ENCODE measurements at regions not wholly inside any gene's neighbourhood (a gene's known extent, or its start where the extent isn't known, plus 50 kb on each side); places are given as distances from the start of the nearest gene placed in this dataset.

GRCh38 chr11:128251140-128251539 lies 336.2 kb downstream of the ETS1 start (continued):
- TF ChIP-seq ARID4B (CRISPR knock-in tag; IDR thresholded peaks at IDR 0.05; ENCODE audit: borderline replicate concordance), result no peak
- TF ChIP-seq ZNF138 (CRISPR knock-in tag; conservative IDR thresholded peaks at IDR 0.05), result no peak
- TF ChIP-seq SMAD4 (CRISPR knock-in tag; IDR thresholded peaks at IDR 0.05), result no peak
- no peak for TF ChIP-seq FOXP4 (CRISPR knock-in tag; IDR thresholded peaks at IDR 0.05)
- no peak for TF ChIP-seq MAX (CRISPR knock-in tag; IDR thresholded peaks at IDR 0.05)

GRCh38 chr11:128250482-128250881 lies 336.9 kb downstream of the ETS1 start:
- H3K36me3 Mint-ChIP-seq, result no peaks in the 10 kb centered on the region
- no peak overlapping the region for H3K4me3 Mint-ChIP-seq
- ChIA-PET POLR2A (no interaction called here), CTCF (no interaction called here)
- H3K27ac Mint-ChIP-seq, result no peak overlapping the region
- ATAC-seq, result no peak
- no peaks in the 10 kb centered on the region for H3K27me3 Mint-ChIP-seq (ENCODE audit: low read depth)
- no peaks in the 10 kb centered on the region for H3K9me3 Mint-ChIP-seq
- no peak for TF ChIP-seq ZBTB21 (CRISPR knock-in tag; IDR thresholded peaks at IDR 0.05; ENCODE audit: borderline replicate concordance)
- no peak for TF ChIP-seq MYBL2 (CRISPR knock-in tag; IDR thresholded peaks at IDR 0.05)
- peaks cover 7% of the 10 kb centered on the region for H3K4me1 Mint-ChIP-seq
- no peak for DNase-seq (ENCODE audit: low spot score)

- H3K9me3 Mint-ChIP-seq, result no peaks in the 10 kb centered on the region
- ChIA-PET CTCF (no interaction called here), POLR2A (no interaction called here)
- DNase-seq (ENCODE audit: low spot score), result no peak
- peak; percentile 20; the same call in 1 of the 2 replicates for ATAC-seq
- no peaks in the 10 kb centered on the region for H3K36me3 Mint-ChIP-seq
- no peak overlapping the region for H3K4me3 Mint-ChIP-seq
- peaks cover 7% of the 10 kb centered on the region for H3K4me1 Mint-ChIP-seq
- no peak overlapping the region for H3K27ac Mint-ChIP-seq
- H3K27me3 Mint-ChIP-seq (ENCODE audit: low read depth), result no peaks in the 10 kb centered on the region
- TF ChIP-seq FOXJ3 (CRISPR knock-in tag; IDR thresholded peaks at IDR 0.05; ENCODE audit: borderline replicate concordance), result no peak
- no peak for TF ChIP-seq SP1 (CRISPR knock-in tag; conservative IDR thresholded peaks at IDR 0.05)
- TF ChIP-seq E2F5 (CRISPR knock-in tag; IDR thresholded peaks at IDR 0.05), result no peak
- TF ChIP-seq RELA (CRISPR knock-in tag; IDR thresholded peaks at IDR 0.05; ENCODE audit: borderline replicate concordance), result no peak
- TF ChIP-seq PREB (CRISPR knock-in tag; IDR thresholded peaks at IDR 0.05; ENCODE audit: borderline replicate concordance), result no peak
- no peak for TF ChIP-seq CREM (CRISPR knock-in tag; IDR thresholded peaks at IDR 0.05)
- TF ChIP-seq IRF1 (CRISPR knock-in tag; IDR thresholded peaks at IDR 0.05), result no peak
- TF ChIP-seq NFATC4 (CRISPR knock-in tag; IDR thresholded peaks at IDR 0.05), result no peak
- no peak for TF ChIP-seq NR1H2 (CRISPR knock-in tag; IDR thresholded peaks at IDR 0.05)
- no peak for TF ChIP-seq ATF2 (CRISPR knock-in tag; IDR thresholded peaks at IDR 0.05; ENCODE audit: borderline replicate concordance, low read depth)
- TF ChIP-seq ZNF671 (CRISPR knock-in tag; IDR thresholded peaks at IDR 0.05), result no peak
- no peak for TF ChIP-seq STAT6 (CRISPR knock-in tag; conservative IDR thresholded peaks at IDR 0.05; ENCODE audit: low read depth)
Measured at GRCh38 chr11:128246810-128247594, 340.4 kb downstream of the ETS1 start.

Data from WTC11 (cell line).